ENCODE measurements at regions not wholly inside any gene's neighbourhood (a gene's known extent, or its start where the extent isn't known, plus 50 kb on each side); places are given as distances from the start of the nearest gene placed in this dataset.

GRCh38 chr2:65541773-65542172 is 109.4 kb upstream of the SPRED2 start:
- TF ChIP-seq ZBTB40 (IDR thresholded peaks at IDR 0.05) (no peak), ZBTB40 (CRISPR knock-in tag; IDR thresholded peaks at IDR 0.05) (peak; percentile 85; the same call in 1 of the 2 replicates), NFE2 (CRISPR knock-in tag; IDR thresholded peaks at IDR 0.05) (no peak)
- intact Hi-C loops (cut with micrococcal nuclease; ENCODE audit: unreplicated experiment) (no loop called here), in situ Hi-C loops (cut with HindIII; ENCODE audit: extremely low pct_ligation_motif_present, low pct_unique_long_range_greater_than_20kb) (no loop called here)
- Histone ChIP-seq H4K20me1 (ENCODE audit: insufficient read depth, low read length) (no peaks in the 10 kb centered on the region), H3K9ac (ENCODE audit: insufficient read depth, low read depth, low read length) (no peak overlapping the region), H3K4me1 (ENCODE audit: insufficient read depth, low read length) (peaks cover 27% of the 10 kb centered on the region), H3K4me2 (ENCODE audit: low read depth, low read length) (no peak overlapping the region), H3K4me3 (replicated peaks in 1 of 3; ENCODE audit: insufficient read depth in 1 of 3, low read depth in 2 of 3, low read length in 3 of 3) (no peak overlapping the region), H2AFZ (ENCODE audit: low read length) (no peak overlapping the region), H3K36me3 (replicated peaks in 1 of 2; ENCODE audit: control insufficient read depth in 1 of 2, insufficient read depth in 2 of 2, low read length in 2 of 2) (no peaks in the 10 kb centered on the region), H3K79me2 (ENCODE audit: insufficient read depth, low read length) (no peaks in the 10 kb centered on the region), H3K27ac (ENCODE audit: extremely low read length, insufficient read depth, low read length) (no peak overlapping the region), H3K27me3 (ENCODE audit: control insufficient read depth in 1 of 2, insufficient read depth in 2 of 2, low read length in 2 of 2) (no peaks in the 10 kb centered on the region), H3K9me3 (ENCODE audit: low read length) (no peaks in the 10 kb centered on the region)
- CTCF ChIA-PET (ENCODE audit: low intra/inter-chr PET ratio, low total read pairs): no interaction called here
- DNase-seq (ENCODE audit: low spot score) (no peak), FAIRE-seq (no peak), ATAC-seq (no peak)
- POLR2A ChIA-PET: no interaction called here
- WGBS (ENCODE audit: low lambda C conversion rate): 84% methylated on average over 6 of the region's 6 CpGs
- BruUV-seq (replicated peaks): no TSS peak
